HepG2 (cell line): ENCODE measurements at regions not wholly inside any gene's neighbourhood (a gene's known extent, or its start where the extent isn't known, plus 50 kb on each side); places are given as distances from the start of the nearest gene placed in this dataset.

Experiments
- ATAC-seq: fragments of 200-7000 bp; cut with Tn5 transposase; 3 replicates; pipeline ENCODE4 v1.9.1; 2020; ENCODE audit warnings: mild to moderate bottlenecking, moderate library complexity
- BruUV-seq: library from RNA; stranded (reverse); fragments of 400-500 nt; replicated peaks from 2 replicates; lab custom pipeline; 2021; lab: Mats Ljungman, UMichigan
- CTCF ChIA-PET: fragments of 300-600 bp; formaldehyde crosslinking; extraction: SDS; loops from one replicate; lab custom pipeline; 2021; ENCODE audit warnings: low total read pairs, inconsistent platforms, low intra/inter-chr PET ratio; lab: Yijun Ruan, JAX
- POLR2A ChIA-PET: fragments of 350-600 bp; sonication (Branson Sonifier 250); formaldehyde crosslinking; loops from one replicate; lab custom pipeline; 2020; ENCODE audit warnings: antibody characterized with exemption, inconsistent platforms; lab: Yijun Ruan, JAX
- DNase-seq: peaks from one replicate; pipeline ENCODE4 v3.0.0-alpha.2; 2015; ENCODE audit warnings: low spot score
- FAIRE-seq: peaks from 3 replicates; lab custom pipeline; 2011; peaks lifted over from hg19 to GRCh38; lab: Jason Lieb, UNC
- H2AFZ ChIP-seq: one replicate; pipeline ENCODE4 v1.6.1; 2011; ENCODE audit warnings: low read length, inconsistent platforms
- H3K27ac ChIP-seq: fragments of 300-600 bp; 3 replicates; pipeline ENCODE4 v1.8.0; 2011; ENCODE audit warnings: mixed run types, mild to moderate bottlenecking, mixed read lengths, low read length, inconsistent platforms; ENCODE audit not compliant: insufficient read depth; ENCODE audit errors: extremely low read length
- H3K27me3 ChIP-seq, 2 experiments: fragments of 200-600 bp in 1 of 2; 2 replicates in 1 of 2; 3 replicates in 1 of 2; pipeline versions ENCODE4 v1.6.0 to v1.8.0; 2011; ENCODE audit warnings: low read length in 2 of 2, mild to moderate bottlenecking in 2 of 2, moderate library complexity in 2 of 2, inconsistent platforms in 1 of 2; ENCODE audit not compliant: insufficient read depth in 2 of 2, control insufficient read depth in 1 of 2
- H3K36me3 ChIP-seq, 2 experiments: fragments of 200-600 bp in 1 of 2; replicated peaks in 1 of 2; 2 replicates in 1 of 2; 3 replicates in 1 of 2; pipeline versions ENCODE4 v1.5.1 to v1.8.0; 2011; ENCODE audit warnings: low read length in 2 of 2, inconsistent platforms in 1 of 2; ENCODE audit not compliant: insufficient read depth in 2 of 2, control insufficient read depth in 1 of 2
- H3K4me1 ChIP-seq: 2 replicates; pipeline ENCODE4 v1.5.1; 2012; ENCODE audit warnings: low read length, inconsistent platforms; ENCODE audit not compliant: insufficient read depth
- H3K4me2 ChIP-seq: 2 replicates; pipeline ENCODE4 v1.6.0; 2011; ENCODE audit warnings: low read depth, low read length, inconsistent platforms
- H3K4me3 ChIP-seq, 3 experiments: fragments of 200-600 bp in 1 of 3; sonication (generic), shearing (Covaris generic) in 1 of 3; replicated peaks in 1 of 3; 2 replicates each; pipeline ENCODE4 v1.5.1; 2011 to 2016; ENCODE audit warnings: low read length in 3 of 3, inconsistent platforms in 2 of 3, low read depth in 2 of 3, mild to moderate bottlenecking in 2 of 3, control low read depth in 1 of 3, mixed read lengths in 1 of 3; ENCODE audit not compliant: insufficient read depth in 1 of 3
- H3K79me2 ChIP-seq: one replicate; pipeline ENCODE4 v1.6.1; 2011; ENCODE audit warnings: low read length, inconsistent platforms; ENCODE audit not compliant: insufficient read depth
- H3K9ac ChIP-seq: 2 replicates; pipeline ENCODE4 v1.6.0; 2011; ENCODE audit warnings: mild to moderate bottlenecking, low read depth, low read length, inconsistent platforms; ENCODE audit not compliant: insufficient read depth
- H3K9me3 ChIP-seq: 2 replicates; pipeline ENCODE4 v1.5.1; 2012; ENCODE audit warnings: mild to moderate bottlenecking, low read length
- H4K20me1 ChIP-seq: 2 replicates; pipeline ENCODE4 v1.6.0; 2011; ENCODE audit warnings: inconsistent platforms, mild to moderate bottlenecking, low read length, moderate library complexity; ENCODE audit not compliant: insufficient read depth
- HCFC1 ChIP-seq: fragments of 150-350 bp; IDR thresholded peaks from 2 replicates; pipeline ENCODE4 v1.6.1; 2014; ENCODE audit warnings: low read depth, low read length
- HNRNPL ChIP-seq: fragments of 200-400 bp; formaldehyde crosslinking; IDR thresholded peaks from 2 replicates; pipeline ENCODE4 v1.6.1; 2017; ENCODE audit warnings: mild to moderate bottlenecking, low read depth, low read length
- KLF6 ChIP-seq: IDR thresholded peaks from 2 replicates; pipeline ENCODE4 v1.8.0; 2016; ENCODE audit warnings: missing biosample characterization, missing genetic modification reagents
- MIXL1 ChIP-seq: IDR thresholded peaks from 2 replicates; pipeline ENCODE4 v1.6.1; 2016
- MYC ChIP-seq: sonication (generic); formaldehyde crosslinking; IDR thresholded peaks from 2 replicates; pipeline ENCODE4 v1.9.0; 2021; ENCODE audit warnings: missing genetic modification reagents, borderline replicate concordance
- NR2F6 ChIP-seq, 2 experiments: IDR thresholded peaks; 2 replicates each; pipeline ENCODE4 v1.6.1; 2016; ENCODE audit warnings: antibody characterized with exemption in 1 of 2, mild to moderate bottlenecking in 1 of 2
- RARG ChIP-seq: sonication (generic); formaldehyde crosslinking; IDR thresholded peaks from 2 replicates; pipeline ENCODE4 v1.4.0; 2020; ENCODE audit warnings: low read depth, mild to moderate bottlenecking, missing genetic modification reagents
- SNAI1 ChIP-seq: sonication (generic); formaldehyde crosslinking; IDR thresholded peaks from 2 replicates; pipeline ENCODE4 v1.5.0; 2020; ENCODE audit warnings: mild to moderate bottlenecking, missing genetic modification reagents, borderline replicate concordance
- TRIM24 ChIP-seq: sonication (generic); formaldehyde crosslinking; IDR thresholded peaks from 2 replicates; pipeline ENCODE4 v1.8.0; 2022; ENCODE audit warnings: mild to moderate bottlenecking, missing genetic modification reagents
- YY1 ChIP-seq: IDR thresholded peaks from 2 replicates; pipeline ENCODE4 v1.6.1; 2011; ENCODE audit warnings: low read length, low read depth, moderate library complexity, mild to moderate bottlenecking; ENCODE audit not compliant: insufficient read depth, insufficient replicate concordance
- ZNF335 ChIP-seq: sonication (generic); formaldehyde crosslinking; IDR thresholded peaks from 2 replicates; pipeline ENCODE4 v1.4.0; 2020; ENCODE audit warnings: missing genetic modification reagents
- ZNF337 ChIP-seq: sonication (generic); formaldehyde crosslinking; IDR thresholded peaks from 2 replicates; pipeline ENCODE4 v1.5.1; 2020; ENCODE audit warnings: missing genetic modification reagents, low read depth, mild to moderate bottlenecking, borderline replicate concordance
- ZNF546 ChIP-seq: sonication (generic); formaldehyde crosslinking; conservative IDR thresholded peaks from 2 replicates; pipeline ENCODE4 v1.8.1; 2023; ENCODE audit warnings: mild to moderate bottlenecking, missing genetic modification reagents
- ZNF709 ChIP-seq: sonication (generic); formaldehyde crosslinking; IDR thresholded peaks from 2 replicates; pipeline ENCODE4 v1.5.0; 2020; ENCODE audit warnings: mild to moderate bottlenecking, missing genetic modification reagents
- ZNF747 ChIP-seq: sonication (generic); formaldehyde crosslinking; IDR thresholded peaks from 2 replicates; pipeline ENCODE4 v1.8.1; 2023; ENCODE audit warnings: missing genetic modification reagents, mild to moderate bottlenecking, borderline replicate concordance
- ZNF782 ChIP-seq: sonication (generic); formaldehyde crosslinking; IDR thresholded peaks from 2 replicates; pipeline ENCODE4 v1.4.0; 2020; ENCODE audit warnings: missing genetic modification reagents, mild to moderate bottlenecking, borderline replicate concordance
- WGBS: methylation state at CpG from one replicate; pipeline ENCODE4 v1.1.6; 2017; ENCODE audit warnings: low lambda C conversion rate; 5-methylcytosine and 5-hydroxymethylcytosine counted together
- in situ Hi-C: cut with HindIII; loops from 2 replicates; pipeline ENCODE4 v1.10.0; 2017; ENCODE audit warnings: low pct_unique_long_range_greater_than_20kb; ENCODE audit not compliant: extremely low pct_ligation_motif_present
- intact Hi-C: fragments of 100-400 bp; cut with micrococcal nuclease; formaldehyde crosslinking; loops from one replicate; pipeline ENCODE4 v1.10.0; 2022; ENCODE audit not compliant: unreplicated experiment
- TF ChIP-seq, protein P1 (sequence below): sonication (generic); formaldehyde crosslinking; IDR thresholded peaks from 2 replicates; pipeline ENCODE4 v1.8.1; 2023; ENCODE audit warnings: missing genetic modification reagents, inconsistent platforms, borderline replicate concordance
- TF ChIP-seq, protein P2 (sequence below): sonication (generic); formaldehyde crosslinking; IDR thresholded peaks from 2 replicates; pipeline ENCODE4 v1.5.0; 2020; ENCODE audit warnings: missing genetic modification reagents
- TF ChIP-seq, protein P3 (sequence below): sonication (generic); formaldehyde crosslinking; conservative IDR thresholded peaks from 2 replicates; pipeline ENCODE4 v1.8.0; 2022; ENCODE audit warnings: low read depth, missing genetic modification reagents
- TF ChIP-seq, protein P4 (sequence below): sonication (generic); formaldehyde crosslinking; IDR thresholded peaks from 2 replicates; pipeline ENCODE4 v1.5.0; 2020; ENCODE audit warnings: mild to moderate bottlenecking, low read depth, missing genetic modification reagents, borderline replicate concordance

DNA sequence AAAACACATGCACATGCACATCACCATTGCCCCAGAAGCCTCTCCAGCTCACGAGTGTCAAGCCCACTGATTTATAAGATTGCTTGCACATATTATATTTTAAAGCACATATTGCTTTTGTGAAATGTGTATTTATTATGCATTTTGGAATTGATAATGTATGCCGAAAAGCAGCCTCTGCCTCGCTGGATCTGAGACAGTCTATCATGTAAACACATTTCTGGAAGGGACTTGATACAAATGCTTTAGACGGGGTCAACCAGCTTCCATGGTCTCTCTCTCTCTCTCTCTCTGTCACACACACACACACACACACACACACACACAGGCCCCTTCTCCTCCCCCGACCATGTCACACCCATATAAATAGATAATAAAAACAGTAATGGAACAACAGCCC is 203.8 kb downstream of the TUBA3C start (continued):
- no peak for TF ChIP-seq YY1
- TF ChIP-seq, protein P1, sequence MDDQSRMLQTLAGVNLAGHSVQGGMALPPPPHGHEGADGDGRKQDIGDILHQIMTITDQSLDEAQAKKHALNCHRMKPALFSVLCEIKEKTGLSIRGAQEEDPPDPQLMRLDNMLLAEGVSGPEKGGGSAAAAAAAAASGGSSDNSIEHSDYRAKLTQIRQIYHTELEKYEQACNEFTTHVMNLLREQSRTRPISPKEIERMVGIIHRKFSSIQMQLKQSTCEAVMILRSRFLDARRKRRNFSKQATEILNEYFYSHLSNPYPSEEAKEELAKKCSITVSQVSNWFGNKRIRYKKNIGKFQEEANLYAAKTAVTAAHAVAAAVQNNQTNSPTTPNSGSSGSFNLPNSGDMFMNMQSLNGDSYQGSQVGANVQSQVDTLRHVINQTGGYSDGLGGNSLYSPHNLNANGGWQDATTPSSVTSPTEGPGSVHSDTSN (CRISPR knock-in tag): no peak
- TF ChIP-seq NR2F6 (IDR thresholded peaks at IDR 0.05): no peak
- no peak for TF ChIP-seq NR2F6 (CRISPR knock-in tag; IDR thresholded peaks at IDR 0.05)
- TF ChIP-seq ZNF546 (CRISPR knock-in tag): no peak
- no peak for TF ChIP-seq ZNF747
- TF ChIP-seq MYC: no peak
- no peak for TF ChIP-seq TRIM24
- TF ChIP-seq KLF6 (CRISPR knock-in tag): no peak
- TF ChIP-seq, protein P2, sequence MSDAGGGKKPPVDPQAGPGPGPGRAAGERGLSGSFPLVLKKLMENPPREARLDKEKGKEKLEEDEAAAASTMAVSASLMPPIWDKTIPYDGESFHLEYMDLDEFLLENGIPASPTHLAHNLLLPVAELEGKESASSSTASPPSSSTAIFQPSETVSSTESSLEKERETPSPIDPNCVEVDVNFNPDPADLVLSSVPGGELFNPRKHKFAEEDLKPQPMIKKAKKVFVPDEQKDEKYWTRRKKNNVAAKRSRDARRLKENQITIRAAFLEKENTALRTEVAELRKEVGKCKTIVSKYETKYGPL (CRISPR knock-in tag): no peak

DNA sequence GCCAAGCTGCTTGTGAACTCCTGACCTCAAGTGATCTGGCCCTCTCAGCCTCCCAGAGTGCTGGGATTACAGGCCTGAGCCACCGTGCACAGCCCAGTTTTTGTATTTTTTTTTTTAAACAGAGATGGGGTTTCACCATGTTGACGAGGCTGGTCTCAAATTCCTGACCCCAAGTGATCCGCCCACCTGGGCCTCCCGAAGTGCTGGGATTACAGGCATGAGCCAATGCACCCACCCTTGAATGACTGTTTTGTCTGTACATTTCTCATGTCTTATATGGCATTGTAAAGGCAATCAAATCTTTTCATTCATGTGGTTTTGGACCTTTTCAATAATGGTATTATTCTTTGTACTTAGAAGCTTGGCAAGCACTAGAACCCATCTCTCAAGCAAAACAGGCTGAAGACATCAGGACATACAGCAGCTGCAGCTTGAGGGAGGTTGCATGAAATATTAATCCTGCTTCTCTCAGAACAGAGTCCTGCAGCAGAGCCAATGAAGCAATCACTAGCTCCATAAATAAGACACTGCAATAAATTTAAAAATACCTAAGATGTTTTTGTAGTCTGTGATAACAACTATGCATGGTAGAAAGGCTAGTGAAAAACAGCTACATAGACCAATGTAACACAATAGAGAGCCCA is 209.9 kb downstream of the TUBA3C start:
- H3K36me3 ChIP-seq: no peaks in the 10 kb centered on the region
- H2AFZ ChIP-seq: no peak overlapping the region
- no peak for DNase-seq
- FAIRE-seq: no peak
- H3K4me2 ChIP-seq: no peak overlapping the region
- H3K9me3 ChIP-seq: peaks cover 72% of the 10 kb centered on the region
- H3K79me2 ChIP-seq: no peaks in the 10 kb centered on the region
- in situ Hi-C loops (no loop called here), intact Hi-C loops (no loop called here)
- CTCF ChIA-PET: no interaction called here
- no peaks in the 10 kb centered on the region for H3K27me3 ChIP-seq
- no peak overlapping the region for H3K4me3 ChIP-seq
- TF ChIP-seq SNAI1 (no peak), RARG (CRISPR knock-in tag) (no peak), MIXL1 (CRISPR knock-in tag) (no peak), ZNF335 (CRISPR knock-in tag) (no peak), ZNF709 (CRISPR knock-in tag) (no peak), HNRNPL (no peak), HCFC1 (no peak), ZNF782 (CRISPR knock-in tag) (no peak), ZNF337 (CRISPR knock-in tag) (no peak)
- TF ChIP-seq, protein P3, sequence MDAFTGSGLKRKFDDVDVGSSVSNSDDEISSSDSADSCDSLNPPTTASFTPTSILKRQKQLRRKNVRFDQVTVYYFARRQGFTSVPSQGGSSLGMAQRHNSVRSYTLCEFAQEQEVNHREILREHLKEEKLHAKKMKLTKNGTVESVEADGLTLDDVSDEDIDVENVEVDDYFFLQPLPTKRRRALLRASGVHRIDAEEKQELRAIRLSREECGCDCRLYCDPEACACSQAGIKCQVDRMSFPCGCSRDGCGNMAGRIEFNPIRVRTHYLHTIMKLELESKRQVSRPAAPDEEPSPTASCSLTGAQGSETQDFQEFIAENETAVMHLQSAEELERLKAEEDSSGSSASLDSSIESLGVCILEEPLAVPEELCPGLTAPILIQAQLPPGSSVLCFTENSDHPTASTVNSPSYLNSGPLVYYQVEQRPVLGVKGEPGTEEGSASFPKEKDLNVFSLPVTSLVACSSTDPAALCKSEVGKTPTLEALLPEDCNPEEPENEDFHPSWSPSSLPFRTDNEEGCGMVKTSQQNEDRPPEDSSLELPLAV (CRISPR knock-in tag): no peak
- TF ChIP-seq, protein P4, sequence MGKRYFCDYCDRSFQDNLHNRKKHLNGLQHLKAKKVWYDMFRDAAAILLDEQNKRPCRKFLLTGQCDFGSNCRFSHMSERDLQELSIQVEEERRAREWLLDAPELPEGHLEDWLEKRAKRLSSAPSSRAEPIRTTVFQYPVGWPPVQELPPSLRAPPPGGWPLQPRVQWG: no peak
- no peaks in the 10 kb centered on the region for H4K20me1 ChIP-seq
- 0% methylated on average over 4 of the region's 4 CpGs for WGBS
- H3K9ac ChIP-seq: no peak overlapping the region
- POLR2A ChIA-PET: no interaction called here
- H3K4me1 ChIP-seq: no peaks in the 10 kb centered on the region
- BruUV-seq: no TSS peak
- no peak overlapping the region for H3K27ac ChIP-seq
- ATAC-seq: no peak
